IMR-90 (cell line): ENCODE measurements at regions not wholly inside any gene's neighbourhood (a gene's known extent, or its start where the extent isn't known, plus 50 kb on each side); places are given as distances from the start of the nearest gene placed in this dataset.

ENCODE experiments used
- ATAC-seq: fragments of 200-7000 bp; cut with Tn5 transposase; 2 replicates; pipeline ENCODE4 v1.9.1; 2020; ENCODE audit warnings: low read depth, mild to moderate bottlenecking, moderate library complexity
- BruUV-seq: library from RNA; stranded (reverse); fragments of 400-500 nt; replicated peaks from 2 replicates; lab custom pipeline; 2021; lab: Mats Ljungman, UMichigan
- CTCF ChIA-PET: fragments of 300-600 bp; formaldehyde crosslinking; extraction: SDS; loops from one replicate; lab custom pipeline; 2021; ENCODE audit warnings: antibody characterized with exemption; lab: Yijun Ruan, JAX
- POLR2A ChIA-PET: fragments of 300-600 bp; sonication (Branson Sonifier 250); formaldehyde crosslinking; loops from one replicate; lab custom pipeline; 2022; ENCODE audit warnings: antibody characterized with exemption; ENCODE audit not compliant: unreplicated experiment; lab: Charles Lee
- DNase-seq: peaks from one replicate; pipeline ENCODE4 v3.0.0; 2013
- H2AFZ ChIP-seq: replicated peaks from 2 replicates; pipeline ENCODE3; 2013; ENCODE audit warnings: low read length, mild to moderate bottlenecking; ENCODE audit not compliant: poor library complexity
- H2AK5ac ChIP-seq: 2 replicates; pipeline ENCODE4 v1.6.1; 2013; ENCODE audit warnings: low read depth, low read length, inconsistent platforms
- H2AK9ac ChIP-seq: replicated peaks from 2 replicates; pipeline ENCODE3; 2013; ENCODE audit warnings: mild to moderate bottlenecking, low read depth, low read length, moderate library complexity; ENCODE audit not compliant: poor library complexity
- H2BK120ac ChIP-seq: 2 replicates; pipeline ENCODE4 v1.6.1; 2013; ENCODE audit warnings: low read depth, low read length, inconsistent platforms
- H2BK15ac ChIP-seq: 3 replicates; pipeline ENCODE4 v1.6.1; 2013; ENCODE audit warnings: low read depth, low read length, inconsistent platforms
- H2BK20ac ChIP-seq: 2 replicates; pipeline ENCODE4 v1.6.1; 2013; ENCODE audit warnings: low read depth, mild to moderate bottlenecking, inconsistent platforms, low read length, moderate library complexity
- H2BK5ac ChIP-seq: 2 replicates; pipeline ENCODE4 v1.6.1; 2013; ENCODE audit warnings: mild to moderate bottlenecking, low read depth, low read length, inconsistent platforms; ENCODE audit not compliant: poor library complexity, severe bottlenecking
- H3K14ac ChIP-seq: replicated peaks from 2 replicates; pipeline ENCODE4 v1.6.1; 2013; ENCODE audit warnings: low read depth, low read length, inconsistent platforms
- H3K18ac ChIP-seq: 2 replicates; pipeline ENCODE4 v1.6.1; 2013; ENCODE audit warnings: low read depth, low read length, control low read depth
- H3K23ac ChIP-seq: 2 replicates; pipeline ENCODE4 v1.6.1; 2013; ENCODE audit warnings: low read depth, low read length, inconsistent platforms
- H3K27ac ChIP-seq: 2 replicates; pipeline ENCODE4 v1.5.1; 2013; ENCODE audit warnings: mild to moderate bottlenecking, control low read depth, low read length; ENCODE audit not compliant: insufficient read depth
- H3K27me3 ChIP-seq: 2 replicates; pipeline ENCODE4 v1.6.1; 2013; ENCODE audit warnings: low read length; ENCODE audit not compliant: control insufficient read depth, insufficient read depth
- H3K36me3 ChIP-seq: 2 replicates; pipeline ENCODE4 v1.6.1; 2013; ENCODE audit warnings: low read length, mixed read lengths; ENCODE audit not compliant: control insufficient read depth, insufficient read depth
- H3K4ac ChIP-seq: 2 replicates; pipeline ENCODE4 v1.6.1; 2013; ENCODE audit warnings: low read depth, low read length, inconsistent platforms
- H3K4me1 ChIP-seq: 2 replicates; pipeline ENCODE4 v1.6.1; 2013; ENCODE audit warnings: low read length, mixed read lengths; ENCODE audit not compliant: control insufficient read depth, insufficient read depth
- H3K4me2 ChIP-seq: 2 replicates; pipeline ENCODE4 v1.6.1; 2013; ENCODE audit warnings: low read depth, mild to moderate bottlenecking, control low read depth, low read length, moderate library complexity
- H3K4me3 ChIP-seq: 2 replicates; pipeline ENCODE4 v1.5.1; 2013; ENCODE audit warnings: low read depth, mild to moderate bottlenecking, control low read depth, low read length, moderate library complexity; ENCODE audit not compliant: insufficient read depth
- H3K56ac ChIP-seq: 2 replicates; pipeline ENCODE4 v1.6.1; 2013; ENCODE audit warnings: low read length, inconsistent platforms; ENCODE audit not compliant: insufficient read depth; ENCODE audit errors: extremely low read depth
- H3K79me1 ChIP-seq, 2 experiments: 2 replicates each; pipeline ENCODE4 v1.6.1; 2013; ENCODE audit warnings: low read length in 2 of 2, inconsistent platforms in 1 of 2, low read depth in 1 of 2
- H3K9ac ChIP-seq: 2 replicates; pipeline ENCODE4 v1.6.1; 2013; ENCODE audit warnings: low read depth, low read length, control low read depth
- H3K9me1 ChIP-seq: 2 replicates; pipeline ENCODE4 v1.6.1; 2013; ENCODE audit warnings: low read length, inconsistent platforms; ENCODE audit not compliant: insufficient read depth
- H3K9me3 ChIP-seq: 2 replicates; pipeline ENCODE4 v1.6.1; 2013; ENCODE audit warnings: low read length; ENCODE audit not compliant: control insufficient read depth, insufficient read depth
- H4K20me1 ChIP-seq: 2 replicates; pipeline ENCODE4 v1.6.1; 2013; ENCODE audit warnings: low read length, inconsistent platforms; ENCODE audit not compliant: insufficient read depth
- H4K5ac ChIP-seq: 2 replicates; pipeline ENCODE4 v1.6.1; 2013; ENCODE audit warnings: mild to moderate bottlenecking, low read depth, low read length, control low read depth
- H4K8ac ChIP-seq, 2 experiments: 2 replicates each; pipeline ENCODE4 v1.6.1; 2013; ENCODE audit warnings: low read depth in 2 of 2, low read length in 2 of 2, control low read depth in 1 of 2, inconsistent platforms in 1 of 2
- H4K91ac ChIP-seq: 2 replicates; pipeline ENCODE4 v1.6.1; 2013; ENCODE audit warnings: low read depth, low read length, inconsistent platforms; ENCODE audit not compliant: insufficient read depth
- BHLHE40 ChIP-seq: fragments of 150-350 bp; IDR thresholded peaks from 2 replicates; pipeline ENCODE4 v1.6.1; 2016; ENCODE audit warnings: mild to moderate bottlenecking, low read depth, low read length
- CEBPB ChIP-seq: IDR thresholded peaks from 2 replicates; pipeline ENCODE4 v1.6.1; 2012; ENCODE audit warnings: low read depth, low read length, improper control_type of control experiment
- CHD1 ChIP-seq: IDR thresholded peaks from 2 replicates; pipeline ENCODE4 v1.6.1; 2012; ENCODE audit warnings: low read depth, low read length, improper control_type of control experiment
- CTCF ChIP-seq: conservative IDR thresholded peaks from 2 replicates; pipeline ENCODE4 v1.5.1; 2012; ENCODE audit warnings: mild to moderate bottlenecking, low read depth, low read length, improper control_type of control experiment
- ELK1 ChIP-seq: fragments of 150-350 bp; IDR thresholded peaks from 2 replicates; pipeline ENCODE4 v1.6.1; 2016; ENCODE audit warnings: low read depth, mild to moderate bottlenecking, low read length, moderate library complexity, borderline replicate concordance
- FOS ChIP-seq: fragments of 150-350 bp; IDR thresholded peaks from 2 replicates; pipeline ENCODE4 v1.6.1; 2016; ENCODE audit warnings: low read depth, low read length
- MAFK ChIP-seq: IDR thresholded peaks from 2 replicates; pipeline ENCODE4 v1.6.1; 2012; ENCODE audit warnings: low read depth, low read length, improper control_type of control experiment
- MAZ ChIP-seq: IDR thresholded peaks from 2 replicates; pipeline ENCODE4 v1.6.1; 2012; ENCODE audit warnings: low read depth, mild to moderate bottlenecking, low read length, improper control_type of control experiment, moderate library complexity, borderline replicate concordance
- MXI1 ChIP-seq: IDR thresholded peaks from 2 replicates; pipeline ENCODE4 v1.6.1; 2012; ENCODE audit warnings: low read depth, mild to moderate bottlenecking, low read length, moderate library complexity, borderline replicate concordance
- NFE2L2 ChIP-seq: fragments of 150-350 bp; IDR thresholded peaks from 2 replicates; pipeline ENCODE4 v1.6.1; 2016; ENCODE audit warnings: low read depth, mild to moderate bottlenecking, low read length
- POLR2A ChIP-seq: IDR thresholded peaks from 2 replicates; pipeline ENCODE4 v1.6.1; 2012; ENCODE audit warnings: mild to moderate bottlenecking, low read depth, low read length
- RAD21 ChIP-seq: IDR thresholded peaks from 2 replicates; pipeline ENCODE4 v1.6.1; 2012; ENCODE audit warnings: low read length, improper control_type of control experiment
- RCOR1 ChIP-seq: IDR thresholded peaks from 2 replicates; pipeline ENCODE4 v1.6.1; 2012; ENCODE audit warnings: mild to moderate bottlenecking, low read length, improper control_type of control experiment; ENCODE audit not compliant: insufficient replicate concordance
- RFX5 ChIP-seq: IDR thresholded peaks from 2 replicates; pipeline ENCODE4 v1.8.0; 2012; ENCODE audit warnings: low read depth, mild to moderate bottlenecking, low read length, moderate library complexity
- SMC3 ChIP-seq: fragments of 150-350 bp; IDR thresholded peaks from 2 replicates; pipeline ENCODE4 v1.6.1; 2016; ENCODE audit warnings: low read depth, mild to moderate bottlenecking, antibody characterized with exemption, low read length, moderate library complexity
- USF2 ChIP-seq: fragments of 150-350 bp; IDR thresholded peaks from 2 replicates; pipeline ENCODE4 v1.6.1; 2017; ENCODE audit warnings: mild to moderate bottlenecking, antibody characterized with exemption, low read length, low read depth
- WGBS, 2 experiments: methylation state at CpG; one replicate each; pipeline versions ENCODE4 v1.1.5 to v1.1.7; 2013; ENCODE audit warnings: missing lambda C conversion rate in 2 of 2; ENCODE audit not compliant: insufficient read length in 1 of 2; ENCODE audit errors: extremely low coverage in 2 of 2; 5-methylcytosine and 5-hydroxymethylcytosine counted together
- dilution Hi-C: fragments of 300-500 bp; cut with HindIII; formaldehyde crosslinking; loops from one replicate; pipeline ENCODE4 v1.14.3; 2018; ENCODE audit warnings: low sequenced_read_pairs; ENCODE audit not compliant: unreplicated experiment
- in situ Hi-C: fragments of 300-500 bp; cut with MboI; formaldehyde crosslinking; loops from 3 replicates; pipeline ENCODE4 v1.14.3; 2019; ENCODE audit warnings: low sequenced_read_pairs, inconsistent platforms, mixed read lengths
- intact Hi-C: fragments of 100-400 bp; cut with micrococcal nuclease; formaldehyde crosslinking; loops from 2 replicates; pipeline ENCODE4 v1.10.0; 2022

- no peak for TF ChIP-seq ELK1
- no peak for TF ChIP-seq RFX5
- no peak for TF ChIP-seq BHLHE40
- no peak for TF ChIP-seq NFE2L2
- TF ChIP-seq MAZ = no peak
- TF ChIP-seq CTCF = no peak
- TF ChIP-seq POLR2A = no peak
- TF ChIP-seq MAFK = no peak
- no peak for TF ChIP-seq FOS
- TF ChIP-seq CEBPB = no peak
- TF ChIP-seq RAD21 = no peak
- TF ChIP-seq CHD1 = no peak
- no peak for TF ChIP-seq SMC3
- no peak for TF ChIP-seq MXI1
- TF ChIP-seq RCOR1 = no peak
- no peak for TF ChIP-seq USF2
- Histone ChIP-seq H3K4ac (no peak overlapping the region), H3K9me1 (no peaks in the 10 kb centered on the region), H2AK5ac (no peak overlapping the region), H3K4me3 (no peak overlapping the region), H2AK9ac (no peak overlapping the region), H4K5ac (no peak overlapping the region), H4K8ac (no peak overlapping the region), H3K79me1 (no peaks in the 10 kb centered on the region), H3K18ac (no peak overlapping the region), H4K20me1 (no peaks in the 10 kb centered on the region), H2AFZ (no peak overlapping the region), H3K4me2 (no peak overlapping the region), H2BK15ac (no peak overlapping the region), H3K23ac (no peak overlapping the region), H3K27me3 (no peaks in the 10 kb centered on the region), H3K9me3 (peaks cover 5% of the 10 kb centered on the region), H3K27ac (no peak overlapping the region), H2BK120ac (no peak overlapping the region), H3K36me3 (no peaks in the 10 kb centered on the region), H3K56ac (no peak overlapping the region), H3K14ac (no peak overlapping the region), H4K91ac (no peak overlapping the region), H3K9ac (no peak overlapping the region), H2BK20ac (no peak overlapping the region), H3K4me1 (no peaks in the 10 kb centered on the region), H2BK5ac (no peak overlapping the region)
- no TSS peak for BruUV-seq
- dilution Hi-C loops (no loop called here), in situ Hi-C loops (no loop called here), intact Hi-C loops (no loop called here)
- DNase-seq = no peak
- no peak for ATAC-seq
- CTCF ChIA-PET = no interaction called here
- POLR2A ChIA-PET = no interaction called here
- WGBS, 2 experiments = 0% methylated on average over 1 of the region's 2 CpGs; no CpG with 5 or more reads in 1 of the 2 experiments
These were observed 222.2 kb upstream of the ARPP21 start for GRCh38 chr3:35417080-35417479.
